ENCODE measurements at regions not wholly inside any gene's neighbourhood (a gene's known extent, or its start where the extent isn't known, plus 50 kb on each side); places are given as distances from the start of the nearest gene placed in this dataset.

GRCh38 chrX:3184176-3184930, 143.1 kb downstream of the ARSF start (continued):
- TF ChIP-seq NBN (conservative IDR thresholded peaks at IDR 0.05): no peak
- TF ChIP-seq ZNF10 (CRISPR knock-in tag; IDR thresholded peaks at IDR 0.05; ENCODE audit: borderline replicate concordance, low read depth): no peak
- TF ChIP-seq ZNF556 (CRISPR knock-in tag; IDR thresholded peaks at IDR 0.05; ENCODE audit: borderline replicate concordance): no peak
- no peak for TF ChIP-seq ZNF660 (CRISPR knock-in tag; IDR thresholded peaks at IDR 0.05; ENCODE audit: borderline replicate concordance, low read depth)
- no peak for TF ChIP-seq ZNF326 (CRISPR knock-in tag; IDR thresholded peaks at IDR 0.05; ENCODE audit: borderline replicate concordance)
- TF ChIP-seq CEBPG (CRISPR knock-in tag; IDR thresholded peaks at IDR 0.05): peak; percentile 57; the same call in 1 of the 2 replicates
- TF ChIP-seq SNAPC2 (CRISPR knock-in tag; IDR thresholded peaks at IDR 0.05): no peak
- no peak for TF ChIP-seq ZFYVE20 (CRISPR knock-in tag; IDR thresholded peaks at IDR 0.05; ENCODE audit: borderline replicate concordance, low read depth)
- TF ChIP-seq SUZ12 (IDR thresholded peaks at IDR 0.05; ENCODE audit: low read depth, low read length): no peak
- no peak for TF ChIP-seq GTF2F1 (IDR thresholded peaks at IDR 0.05; ENCODE audit: low read length)
- no peak for TF ChIP-seq TOPORS (CRISPR knock-in tag; IDR thresholded peaks at IDR 0.05)
- TF ChIP-seq ERF (CRISPR knock-in tag; IDR thresholded peaks at IDR 0.05): no peak
- peak; percentile 7; the same call in 1 of the 2 replicates for TF ChIP-seq HNF4A (CRISPR knock-in tag; IDR thresholded peaks at IDR 0.05)
- TF ChIP-seq ATF2 (CRISPR knock-in tag; IDR thresholded peaks at IDR 0.05): no peak
- no peak for TF ChIP-seq ZNF24 (IDR thresholded peaks at IDR 0.05)
- TF ChIP-seq ZNF576 (CRISPR knock-in tag; IDR thresholded peaks at IDR 0.05): no peak
- no peak for TF ChIP-seq E2F5 (CRISPR knock-in tag; conservative IDR thresholded peaks at IDR 0.05)
- no peak for TF ChIP-seq PAXIP1 (CRISPR knock-in tag; conservative IDR thresholded peaks at IDR 0.05)
- no peak for TF ChIP-seq NR2F6 (IDR thresholded peaks at IDR 0.05)
- TF ChIP-seq NR2F6 (CRISPR knock-in tag; IDR thresholded peaks at IDR 0.05): no peak
- no peak for TF ChIP-seq TCF12 (IDR thresholded peaks at IDR 0.05)
- no peak for TF ChIP-seq TCF12 (CRISPR knock-in tag; IDR thresholded peaks at IDR 0.05)
